ENCODE measurements at regions not wholly inside any gene's neighbourhood (a gene's known extent, or its start where the extent isn't known, plus 50 kb on each side); places are given as distances from the start of the nearest gene placed in this dataset.

- Histone ChIP-seq H3F3A (ENCODE audit: insufficient read depth) (no peaks in the 10 kb centered on the region), H3K27me3 (replicated peaks; ENCODE audit: insufficient read depth) (no peaks in the 10 kb centered on the region), H3K4me1 (ENCODE audit: insufficient read depth) (peaks cover 7% of the 10 kb centered on the region; the same call in 1 of the 2 replicates), H3K9ac (no peak overlapping the region), H2AFZ (no peak overlapping the region), H3K27ac (no peak overlapping the region), H3K79me2 (ENCODE audit: insufficient read depth) (no peaks in the 10 kb centered on the region), H3K9me2 (ENCODE audit: insufficient read depth) (no peaks in the 10 kb centered on the region), H3K4me3 (no peak overlapping the region), H3K4me2 (ENCODE audit: unreplicated experiment) (no peak overlapping the region), H4K20me1 (ENCODE audit: insufficient read depth) (no peaks in the 10 kb centered on the region), H3K9me3 (ENCODE audit: low read depth) (no peaks in the 10 kb centered on the region), H3K36me3 (ENCODE audit: low read depth) (no peaks in the 10 kb centered on the region)
- DNase-seq, result no peak
- 46% methylated on average over 2 of the region's 2 CpGs for WGBS, 2 experiments (ENCODE audit: low coverage in 1 of 2, low lambda C conversion rate in 2 of 2, missing lambda C conversion rate in 2 of 2)
- in situ Hi-C loops (cut with MboI), result no loop called here
- TF ChIP-seq EZH2phosphoT487 (IDR thresholded peaks at IDR 0.05; ENCODE audit: insufficient read depth, low read depth), result no peak
- TF ChIP-seq EZH2 (IDR thresholded peaks at IDR 0.05; ENCODE audit: insufficient read depth, poor library complexity, severe bottlenecking), result no peak
These were observed 81.2 kb upstream of the RANBP3L start for GRCh38 chr5:36382890-36383289.

GRCh38 chr5:36383942-36384341 is 82.2 kb upstream of the RANBP3L start:
- TF ChIP-seq EZH2phosphoT487 (IDR thresholded peaks at IDR 0.05; ENCODE audit: insufficient read depth, low read depth) (no peak), EZH2 (IDR thresholded peaks at IDR 0.05; ENCODE audit: insufficient read depth, poor library complexity, severe bottlenecking) (no peak)
- no peak overlapping the region for H3K9ac ChIP-seq
- H4K20me1 ChIP-seq (ENCODE audit: insufficient read depth), result no peaks in the 10 kb centered on the region
- in situ Hi-C loops (cut with MboI), result no loop called here
- no peaks in the 10 kb centered on the region for H3K79me2 ChIP-seq (ENCODE audit: insufficient read depth)
- H3K4me3 ChIP-seq, result no peak overlapping the region
- H3K27me3 ChIP-seq (replicated peaks; ENCODE audit: insufficient read depth), result no peaks in the 10 kb centered on the region
- peaks cover 1% of the 10 kb centered on the region; the same call in 1 of the 2 replicates for H3K4me1 ChIP-seq (ENCODE audit: insufficient read depth)
- no peak for DNase-seq
- H3K4me2 ChIP-seq (ENCODE audit: unreplicated experiment), result no peak overlapping the region
- no peaks in the 10 kb centered on the region for H3K9me3 ChIP-seq (ENCODE audit: low read depth)
- H3K27ac ChIP-seq, result no peak overlapping the region
- WGBS, 2 experiments (ENCODE audit: low coverage in 1 of 2, low lambda C conversion rate in 2 of 2, missing lambda C conversion rate in 2 of 2), result 76 to 80% methylated on average over 5 of the region's 5 CpGs
- no peaks in the 10 kb centered on the region for H3K36me3 ChIP-seq (ENCODE audit: low read depth)
- no peak overlapping the region for H2AFZ ChIP-seq
- H3F3A ChIP-seq (ENCODE audit: insufficient read depth), result no peaks in the 10 kb centered on the region
- no peaks in the 10 kb centered on the region for H3K9me2 ChIP-seq (ENCODE audit: insufficient read depth)

GRCh38 chr5:36384845-36385244 is 83.1 kb upstream of the RANBP3L start:
- Histone ChIP-seq H3K4me3 (no peak overlapping the region), H3K4me1 (ENCODE audit: insufficient read depth) (no peaks in the 10 kb centered on the region), H3K27me3 (replicated peaks; ENCODE audit: insufficient read depth) (no peaks in the 10 kb centered on the region), H3K4me2 (ENCODE audit: unreplicated experiment) (no peak overlapping the region), H3K79me2 (ENCODE audit: insufficient read depth) (no peaks in the 10 kb centered on the region), H3F3A (ENCODE audit: insufficient read depth) (no peaks in the 10 kb centered on the region), H3K9ac (no peak overlapping the region), H4K20me1 (ENCODE audit: insufficient read depth) (no peaks in the 10 kb centered on the region), H2AFZ (no peak overlapping the region), H3K9me3 (ENCODE audit: low read depth) (no peaks in the 10 kb centered on the region), H3K27ac (no peak overlapping the region), H3K36me3 (ENCODE audit: low read depth) (no peaks in the 10 kb centered on the region), H3K9me2 (ENCODE audit: insufficient read depth) (no peaks in the 10 kb centered on the region)
- DNase-seq, result no peak
- 58 to 64% methylated on average over 3 of the region's 3 CpGs for WGBS, 2 experiments (ENCODE audit: low coverage in 1 of 2, low lambda C conversion rate in 2 of 2, missing lambda C conversion rate in 2 of 2)
- no peak for TF ChIP-seq EZH2 (IDR thresholded peaks at IDR 0.05; ENCODE audit: insufficient read depth, poor library complexity, severe bottlenecking)
- TF ChIP-seq EZH2phosphoT487 (IDR thresholded peaks at IDR 0.05; ENCODE audit: insufficient read depth, low read depth), result no peak
- in situ Hi-C loops (cut with MboI), result no loop called here

- TF ChIP-seq EZH2 (IDR thresholded peaks at IDR 0.05; ENCODE audit: insufficient read depth, poor library complexity, severe bottlenecking) (no peak), EZH2phosphoT487 (IDR thresholded peaks at IDR 0.05; ENCODE audit: insufficient read depth, low read depth) (no peak)
- no peak overlapping the region for H3K4me3 ChIP-seq
- DNase-seq, result no peak
- H3K27me3 ChIP-seq (replicated peaks; ENCODE audit: insufficient read depth), result no peaks in the 10 kb centered on the region
- no peaks in the 10 kb centered on the region for H3F3A ChIP-seq (ENCODE audit: insufficient read depth)
- no peaks in the 10 kb centered on the region for H3K9me2 ChIP-seq (ENCODE audit: insufficient read depth)
- H3K36me3 ChIP-seq (ENCODE audit: low read depth), result no peaks in the 10 kb centered on the region
- no peaks in the 10 kb centered on the region for H3K4me1 ChIP-seq (ENCODE audit: insufficient read depth)
- no peak overlapping the region for H3K27ac ChIP-seq
- H3K79me2 ChIP-seq (ENCODE audit: insufficient read depth), result no peaks in the 10 kb centered on the region
- 84 to 95% methylated on average over 2 of the region's 2 CpGs for WGBS, 2 experiments (ENCODE audit: low coverage in 1 of 2, low lambda C conversion rate in 2 of 2, missing lambda C conversion rate in 2 of 2)
- H3K9me3 ChIP-seq (ENCODE audit: low read depth), result no peaks in the 10 kb centered on the region
- H2AFZ ChIP-seq, result no peak overlapping the region
- H3K4me2 ChIP-seq (ENCODE audit: unreplicated experiment), result no peak overlapping the region
- in situ Hi-C loops (cut with MboI), result no loop called here
- H3K9ac ChIP-seq, result no peak overlapping the region
- no peaks in the 10 kb centered on the region for H4K20me1 ChIP-seq (ENCODE audit: insufficient read depth)
These were observed 83.8 kb upstream of the RANBP3L start for GRCh38 chr5:36385495-36385894.

- H3K4me2 ChIP-seq (ENCODE audit: unreplicated experiment), result no peak overlapping the region
- H3K9ac ChIP-seq, result no peak overlapping the region
- H2AFZ ChIP-seq, result no peak overlapping the region
- peaks cover 10% of the 10 kb centered on the region; the same call in 1 of the 2 replicates for H3F3A ChIP-seq (ENCODE audit: insufficient read depth)
- 95 to 98% methylated on average over 4 of the region's 4 CpGs for WGBS, 2 experiments (ENCODE audit: low coverage in 1 of 2, low lambda C conversion rate in 2 of 2, missing lambda C conversion rate in 2 of 2)
- in situ Hi-C loops (cut with MboI), result no loop called here
- H3K4me3 ChIP-seq, result no peak overlapping the region
- H3K9me3 ChIP-seq (ENCODE audit: low read depth), result no peaks in the 10 kb centered on the region
- no peaks in the 10 kb centered on the region for H3K36me3 ChIP-seq (ENCODE audit: low read depth)
- H3K27me3 ChIP-seq (replicated peaks; ENCODE audit: insufficient read depth), result no peaks in the 10 kb centered on the region
- no peaks in the 10 kb centered on the region for H3K9me2 ChIP-seq (ENCODE audit: insufficient read depth)
- TF ChIP-seq EZH2phosphoT487 (IDR thresholded peaks at IDR 0.05; ENCODE audit: insufficient read depth, low read depth) (no peak), EZH2 (IDR thresholded peaks at IDR 0.05; ENCODE audit: insufficient read depth, poor library complexity, severe bottlenecking) (no peak)
- no peaks in the 10 kb centered on the region for H3K79me2 ChIP-seq (ENCODE audit: insufficient read depth)
- no peaks in the 10 kb centered on the region for H4K20me1 ChIP-seq (ENCODE audit: insufficient read depth)
- peaks cover 10% of the 10 kb centered on the region for H3K4me1 ChIP-seq (ENCODE audit: insufficient read depth)
- H3K27ac ChIP-seq, result no peak overlapping the region
- DNase-seq, result no peak
These were observed 86.6 kb upstream of the RANBP3L start for GRCh38 chr5:36388288-36388687.
